GM23338 (cell line): ENCODE measurements at regions not wholly inside any gene's neighbourhood (a gene's known extent, or its start where the extent isn't known, plus 50 kb on each side); places are given as distances from the start of the nearest gene placed in this dataset.

Experiments
- CTCF ChIP-seq, 2 experiments: fragments of 200-600 bp in 1 of 2; sonication (generic) in 1 of 2; conservative IDR thresholded peaks; 2 replicates each; pipeline versions ENCODE4 v1.5.1 to v1.6.1; 2016 to 2017; ENCODE audit warnings: antibody characterized with exemption in 2 of 2, low read depth in 2 of 2, mild to moderate bottlenecking in 2 of 2, moderate library complexity in 1 of 2
- EZH2 ChIP-seq: fragments of 200-600 bp; sonication (generic); IDR thresholded peaks from one replicate; pipeline ENCODE4 v1.8.0; 2017; ENCODE audit warnings: antibody characterized with exemption, mild to moderate bottlenecking, low read depth; ENCODE audit not compliant: unreplicated experiment
- EZH2phosphoT487 ChIP-seq: fragments of 200-600 bp; sonication (generic); IDR thresholded peaks from one replicate; pipeline ENCODE4 v1.8.1; 2018; ENCODE audit warnings: antibody characterized with exemption; ENCODE audit not compliant: unreplicated experiment
- NANOG ChIP-seq: IDR thresholded peaks from 2 replicates; pipeline ENCODE4 v1.6.1; 2016; ENCODE audit warnings: antibody characterized with exemption, borderline replicate concordance
- POLR2AphosphoS5 ChIP-seq: IDR thresholded peaks from 2 replicates; pipeline ENCODE4 v1.6.1; 2016; ENCODE audit warnings: antibody characterized with exemption, low read depth
- REST ChIP-seq: IDR thresholded peaks from one replicate; pipeline ENCODE4 v1.6.1; 2018; ENCODE audit warnings: antibody characterized with exemption; ENCODE audit not compliant: unreplicated experiment
- STAT1 ChIP-seq: IDR thresholded peaks from one replicate; pipeline ENCODE4 v1.6.1; 2016; ENCODE audit warnings: antibody characterized with exemption; ENCODE audit not compliant: unreplicated experiment

- TF ChIP-seq REST (no peak), POLR2AphosphoS5 (no peak), CTCF (conservative IDR thresholded peaks at IDR 0.05; ENCODE audit: low read depth in 2 of 2) (no peak), EZH2 (no peak), NANOG (no peak), EZH2phosphoT487 (no peak), STAT1 (no peak)
Observed at GRCh38 chr16:48930951-48931553, 321.1 kb upstream of the N4BP1 start.
